ENCODE measurements at regions not wholly inside any gene's neighbourhood (a gene's known extent, or its start where the extent isn't known, plus 50 kb on each side); places are given as distances from the start of the nearest gene placed in this dataset.

GRCh38 chr6:166106076-166106686 is 61.5 kb downstream of the TBXT start:
- no peak for TF ChIP-seq EZH2 (IDR thresholded peaks at IDR 0.05; ENCODE audit: borderline replicate concordance, insufficient read depth, low read depth, low read length, poor library complexity, severe bottlenecking)
- TF ChIP-seq CTCF (IDR thresholded peaks at IDR 0.05), result peak; percentile 78

Data from B cell (primary cell).